Activated CD4-positive, alpha-beta memory T cell treated with anti-CD3 and anti-CD28 coated beads, Interleukin-2, amount 10 ng/mL, durations not matched to agents 7 days and 5 days (primary cell): ENCODE measurements at regions not wholly inside any gene's neighbourhood (a gene's known extent, or its start where the extent isn't known, plus 50 kb on each side); places are given as distances from the start of the nearest gene placed in this dataset.
A peak's percentile ranks its signal among the peaks of the same experiment; 100 is the strongest.
"Not testable (repeated sequence)": the region's sequence is repeated elsewhere in the genome, so short reads cannot be mapped to it uniquely, and the experiment has no call there.

Source experiments
- CTCF ChIA-PET: fragments of 350-600 bp; sonication (Branson Sonifier 250); formaldehyde crosslinking; loops from one replicate; lab custom pipeline; 2021; ENCODE audit warnings: antibody characterized with exemption, inconsistent platforms; lab: Charles Lee
- POLR2A ChIA-PET: fragments of 350-600 bp; sonication (Branson Sonifier 250); formaldehyde crosslinking; loops from one replicate; lab custom pipeline; 2021; ENCODE audit warnings: antibody characterized with exemption; lab: Charles Lee
- DNase-seq: peaks from one replicate; pipeline ENCODE4 v3.0.0-alpha.2; 2020
- H3K27ac Mint-ChIP-seq: one replicate; pipeline ENCODE4 v1.8.0; 2021; ENCODE audit warnings: mild to moderate bottlenecking, mixed read lengths
- H3K27me3 Mint-ChIP-seq: one replicate; pipeline ENCODE4 v1.8.0; 2021; ENCODE audit warnings: mixed read lengths
- H3K36me3 Mint-ChIP-seq: one replicate; pipeline ENCODE4 v1.8.0; 2021; ENCODE audit warnings: low read depth, mixed read lengths
- H3K4me1 Mint-ChIP-seq: one replicate; pipeline ENCODE4 v1.8.0; 2021; ENCODE audit warnings: mixed read lengths
- H3K4me3 Mint-ChIP-seq: one replicate; pipeline ENCODE4 v1.8.0; 2021; ENCODE audit warnings: mild to moderate bottlenecking, mixed read lengths
- H3K9me3 Mint-ChIP-seq: one replicate; pipeline ENCODE4 v1.8.0; 2021; ENCODE audit warnings: mixed read lengths

DNA sequence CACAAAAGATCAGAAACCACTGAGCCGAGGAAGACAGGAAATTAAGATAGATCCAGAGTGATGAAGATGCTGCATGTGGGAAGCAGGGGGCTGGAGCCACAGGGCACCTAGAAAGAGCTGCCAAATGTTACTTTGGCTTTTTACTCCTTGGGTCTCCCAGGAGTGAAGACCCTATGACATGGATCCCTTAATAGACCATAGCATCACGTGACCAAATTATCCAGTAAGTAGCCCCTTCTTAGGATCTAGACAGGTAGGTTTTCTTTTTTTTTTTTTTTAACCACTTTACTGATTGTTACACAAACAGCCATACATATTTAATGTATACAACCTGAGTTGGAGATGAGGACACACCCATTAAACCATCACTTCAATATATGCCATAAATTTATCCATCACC is 183.9 kb upstream of the SOX21 start:
- POLR2A ChIA-PET = no interaction called here
- Mint-ChIP-seq H3K36me3 (no peaks in the 10 kb centered on the region), H3K4me1 (no peaks in the 10 kb centered on the region), H3K4me3 (no peak overlapping the region), H3K27me3 (peaks cover 3% of the 10 kb centered on the region), H3K27ac (no peak overlapping the region), H3K9me3 (no peaks in the 10 kb centered on the region)
- CTCF ChIA-PET = no interaction called here
- no peak for DNase-seq

DNA sequence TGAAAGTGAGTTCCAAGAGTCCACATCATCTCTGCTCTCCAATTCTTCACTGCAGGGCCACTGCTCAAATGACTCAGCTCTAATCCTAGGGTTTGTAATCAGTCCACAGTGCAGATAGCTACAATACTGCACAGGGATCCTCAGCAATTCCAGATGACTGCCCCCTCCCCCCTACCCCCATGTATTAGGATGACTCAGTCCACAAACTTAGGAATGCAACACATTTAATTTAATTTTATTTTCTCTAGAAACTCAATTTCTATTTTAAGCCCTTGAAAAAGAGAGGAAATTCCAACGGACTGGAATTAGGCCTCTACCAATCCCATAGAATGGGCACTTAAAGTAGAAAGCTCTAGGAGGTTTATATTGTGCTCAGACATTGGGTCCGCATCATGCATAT is 173.8 kb upstream of the SOX21 start:
- Mint-ChIP-seq H3K4me1 (no peaks in the 10 kb centered on the region), H3K27me3 (no peaks in the 10 kb centered on the region), H3K4me3 (no peak overlapping the region), H3K27ac (no peak overlapping the region), H3K9me3 (no peaks in the 10 kb centered on the region), H3K36me3 (no peaks in the 10 kb centered on the region)
- no peak for DNase-seq
- CTCF ChIA-PET = no interaction called here
- POLR2A ChIA-PET = no interaction called here

DNA sequence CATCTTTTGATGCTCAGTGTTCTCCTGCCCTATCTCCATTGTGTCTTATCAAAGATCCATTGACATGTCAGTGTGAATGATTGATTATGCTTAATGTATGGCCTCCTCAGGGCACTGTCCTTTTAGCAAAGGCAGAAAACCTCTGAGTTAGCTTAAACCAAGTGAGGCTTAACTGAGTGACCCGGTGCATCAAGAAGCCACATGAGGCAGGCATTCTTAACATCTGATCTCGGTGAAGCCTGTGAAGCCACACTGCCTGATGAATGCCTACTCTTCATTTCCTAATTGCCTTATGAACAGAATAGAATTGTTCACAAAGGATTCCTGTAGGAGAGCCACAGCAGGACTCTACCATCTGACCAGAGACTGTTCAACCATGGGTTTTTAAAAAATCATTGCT is 168.1 kb upstream of the SOX21 start:
- POLR2A ChIA-PET = no interaction called here
- no peaks in the 10 kb centered on the region for H3K9me3 Mint-ChIP-seq
- H3K27me3 Mint-ChIP-seq = no peaks in the 10 kb centered on the region
- H3K27ac Mint-ChIP-seq = no peak overlapping the region
- H3K36me3 Mint-ChIP-seq = no peaks in the 10 kb centered on the region
- no peak for DNase-seq
- CTCF ChIA-PET = no interaction called here
- no peak overlapping the region for H3K4me3 Mint-ChIP-seq
- no peaks in the 10 kb centered on the region for H3K4me1 Mint-ChIP-seq

DNA sequence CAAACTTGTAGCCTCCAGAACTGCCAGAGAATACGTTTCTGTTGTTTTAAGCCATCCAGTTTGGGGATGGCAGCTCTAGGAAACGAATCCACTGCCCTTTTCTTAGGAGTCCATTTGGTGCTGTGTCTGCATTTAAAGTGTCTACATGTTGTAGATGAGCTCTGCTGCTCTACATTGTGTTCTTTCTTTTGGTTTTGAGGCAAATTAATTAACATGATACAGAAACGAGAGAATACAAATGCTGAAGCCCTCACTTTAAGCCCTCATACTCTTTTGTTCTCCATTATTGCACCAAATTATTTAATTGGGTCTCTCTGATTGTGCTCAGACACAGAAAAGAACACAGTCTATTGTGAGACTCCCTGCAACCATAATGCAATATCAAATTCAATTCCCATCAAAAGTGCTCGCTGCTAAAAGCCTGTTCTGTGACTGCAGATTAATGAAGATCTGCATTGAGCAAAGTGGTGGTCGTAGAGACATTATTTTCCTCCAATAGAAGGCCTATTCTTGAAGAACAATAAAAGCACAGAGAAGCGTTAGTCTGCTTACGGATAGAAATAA is 166.3 kb upstream of the SOX21 start:
- no peak for DNase-seq
- CTCF ChIA-PET = interaction anchor here (1.5 kb wide), 1 partner anchor 526 kb away, joined by 3 read pairs; no protein-coding TSS in a partner anchor
- Mint-ChIP-seq H3K9me3 (no peaks in the 10 kb centered on the region), H3K27ac (no peak overlapping the region), H3K4me1 (no peaks in the 10 kb centered on the region), H3K27me3 (no peaks in the 10 kb centered on the region), H3K4me3 (no peak overlapping the region), H3K36me3 (no peaks in the 10 kb centered on the region)
- POLR2A ChIA-PET = no interaction called here

DNA sequence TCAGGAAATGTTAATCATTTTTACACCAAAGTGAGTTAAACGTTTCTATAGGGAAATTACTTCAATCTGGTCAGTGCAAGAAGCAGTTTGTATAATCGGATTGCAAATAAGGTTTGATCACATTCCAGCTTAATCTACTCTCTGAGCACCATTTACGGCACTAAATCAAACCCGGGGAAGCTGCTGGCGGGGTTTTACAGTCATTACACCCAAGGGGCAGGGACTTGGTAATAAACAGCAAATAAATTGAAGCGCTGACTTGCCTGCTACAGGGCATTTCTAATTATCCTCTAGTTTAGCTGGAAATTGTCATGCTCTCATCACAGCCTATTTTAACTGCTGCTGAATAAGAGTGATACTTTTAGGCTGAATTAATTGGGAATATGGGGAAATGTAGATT is 152.1 kb upstream of the SOX21 start:
- ChIA-PET CTCF (no interaction called here), POLR2A (no interaction called here)
- Mint-ChIP-seq H3K4me1 (peaks cover 11% of the 10 kb centered on the region), H3K9me3 (no peaks in the 10 kb centered on the region), H3K36me3 (no peaks in the 10 kb centered on the region), H3K4me3 (no peak overlapping the region), H3K27me3 (peaks cover 13% of the 10 kb centered on the region), H3K27ac (no peak overlapping the region)
- no peak for DNase-seq

DNA sequence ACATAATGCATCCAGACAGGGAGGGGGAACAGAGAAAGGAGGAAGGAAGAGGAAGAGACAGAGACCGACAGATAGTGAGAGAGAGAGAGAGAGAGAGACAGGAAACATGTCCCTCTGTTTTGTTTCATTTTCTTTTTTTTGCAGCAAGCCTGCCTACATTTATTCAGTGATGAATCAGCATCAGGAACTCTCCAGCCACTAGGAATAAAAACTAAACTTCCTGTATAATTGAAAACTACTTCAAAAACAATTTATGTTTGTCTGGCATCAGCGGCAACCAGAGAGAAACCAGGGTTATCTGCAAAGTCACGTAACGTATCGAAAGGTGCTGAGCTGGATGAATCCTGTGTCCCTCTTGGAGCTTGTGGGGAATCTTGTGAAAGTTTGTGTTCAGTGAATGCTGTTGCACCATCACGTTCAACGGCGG is 148.6 kb upstream of the SOX21 start:
- Mint-ChIP-seq H3K36me3 (no peaks in the 10 kb centered on the region), H3K4me3 (peak overlapping the region; percentile 80), H3K27ac (peak overlapping the region; percentile 69), H3K27me3 (peaks cover 17% of the 10 kb centered on the region), H3K9me3 (no peaks in the 10 kb centered on the region), H3K4me1 (peaks cover 11% of the 10 kb centered on the region)
- ChIA-PET CTCF (interaction anchor here (1.3 kb wide), 1 partner anchor 329 kb away, joined by 5 read pairs; no protein-coding TSS in a partner anchor), POLR2A (no interaction called here)
- no peak for DNase-seq

DNA sequence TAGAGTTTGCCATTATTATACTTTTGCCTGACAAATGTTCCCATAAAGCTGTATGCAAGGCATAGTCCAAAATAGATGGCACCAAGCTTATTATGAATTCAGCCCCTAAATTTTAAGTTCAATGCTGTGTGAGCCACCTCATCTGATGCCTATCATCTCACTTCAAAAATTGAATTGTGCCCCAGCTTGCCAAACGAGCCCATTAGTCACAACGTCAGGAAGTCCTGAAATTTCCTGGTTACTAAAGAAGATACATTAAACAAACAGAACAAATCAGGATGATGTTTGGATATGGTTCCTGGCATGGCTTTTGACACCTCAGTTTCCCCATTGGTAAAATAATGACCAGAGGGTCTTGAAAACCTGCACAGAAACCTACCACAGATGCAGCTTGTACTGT is 147.5 kb upstream of the SOX21 start:
- ChIA-PET CTCF (no interaction called here), POLR2A (no interaction called here)
- Mint-ChIP-seq H3K27ac (no peak overlapping the region), H3K9me3 (no peaks in the 10 kb centered on the region), H3K4me1 (peaks cover 11% of the 10 kb centered on the region), H3K27me3 (peaks cover 17% of the 10 kb centered on the region), H3K4me3 (no peak overlapping the region), H3K36me3 (no peaks in the 10 kb centered on the region)
- no peak for DNase-seq

DNA sequence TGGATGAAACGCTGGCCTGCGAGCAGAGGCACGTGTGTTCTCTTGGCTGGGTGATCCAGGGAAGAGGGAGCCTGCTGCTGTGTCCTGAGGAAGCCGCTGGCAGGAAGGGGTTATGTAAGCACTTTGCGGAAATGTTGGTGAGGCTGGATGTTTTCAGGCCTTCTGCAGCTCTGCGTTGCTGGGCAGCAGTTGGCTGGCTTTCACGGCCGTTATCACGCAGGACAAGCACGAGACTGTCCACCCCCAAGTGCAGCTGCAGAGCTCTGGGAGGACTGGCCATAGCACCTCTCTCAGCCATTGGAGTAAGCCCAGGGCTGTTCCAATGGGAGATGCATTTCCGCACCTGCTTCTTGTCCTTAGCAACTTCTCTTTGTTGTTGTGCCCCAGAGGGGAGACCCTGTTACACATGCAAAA is 146.9 kb upstream of the SOX21 start:
- no peaks in the 10 kb centered on the region for H3K9me3 Mint-ChIP-seq
- no peaks in the 10 kb centered on the region for H3K36me3 Mint-ChIP-seq
- peaks cover 11% of the 10 kb centered on the region for H3K4me1 Mint-ChIP-seq
- peaks cover 21% of the 10 kb centered on the region for H3K27me3 Mint-ChIP-seq
- no peak overlapping the region for H3K4me3 Mint-ChIP-seq
- DNase-seq = no peak
- ChIA-PET CTCF (no interaction called here), POLR2A (no interaction called here)
- no peak overlapping the region for H3K27ac Mint-ChIP-seq

DNA sequence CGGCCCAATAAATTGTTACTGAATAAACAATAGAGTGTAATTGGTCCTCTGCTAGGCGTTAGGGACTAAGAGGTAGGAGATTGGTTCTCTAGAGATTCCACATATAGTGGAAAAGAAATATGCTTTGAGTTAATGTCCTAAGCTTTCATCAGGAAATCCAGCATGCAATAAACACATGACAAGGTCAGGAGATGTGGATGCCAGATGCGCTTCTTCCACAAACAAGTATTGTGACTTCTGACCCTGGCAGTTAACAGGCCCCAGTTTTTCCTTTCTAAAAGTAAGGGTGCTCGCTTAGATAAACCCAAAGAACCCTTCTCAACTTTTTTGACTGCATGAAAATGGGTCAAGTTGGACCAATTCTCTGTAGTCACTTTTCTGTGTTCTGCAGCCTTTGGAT is 146.5 kb upstream of the SOX21 start:
- Mint-ChIP-seq H3K9me3 (no peaks in the 10 kb centered on the region), H3K27ac (no peak overlapping the region), H3K36me3 (no peaks in the 10 kb centered on the region), H3K27me3 (peaks cover 19% of the 10 kb centered on the region), H3K4me1 (peaks cover 11% of the 10 kb centered on the region), H3K4me3 (no peak overlapping the region)
- CTCF ChIA-PET = no interaction called here
- no peak for DNase-seq
- POLR2A ChIA-PET = no interaction called here

DNA sequence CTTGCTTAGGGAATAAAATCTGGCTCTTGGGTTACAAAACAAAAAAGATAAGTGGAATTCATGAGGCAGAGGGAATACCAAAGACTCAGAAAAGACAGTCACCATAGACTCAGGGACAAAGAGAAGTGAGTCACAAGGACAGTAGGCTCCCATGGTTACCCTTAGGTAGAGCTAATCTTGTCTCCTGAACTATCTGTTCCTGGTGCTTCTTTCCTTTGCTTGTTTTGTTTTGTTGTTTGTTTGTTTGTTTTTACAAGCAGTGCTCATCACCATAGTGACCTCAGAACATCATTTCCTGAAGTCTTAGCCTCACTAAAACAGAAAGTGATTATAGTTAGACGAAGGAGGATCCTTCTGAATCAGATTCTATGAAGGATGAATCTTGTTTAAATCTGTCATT is 142.3 kb upstream of the SOX21 start:
- Mint-ChIP-seq H3K27me3 (peaks cover 15% of the 10 kb centered on the region), H3K9me3 (no peaks in the 10 kb centered on the region), H3K4me3 (no peak overlapping the region), H3K4me1 (no peaks in the 10 kb centered on the region), H3K36me3 (no peaks in the 10 kb centered on the region), H3K27ac (no peak overlapping the region)
- CTCF ChIA-PET = no interaction called here
- no peak for DNase-seq
- POLR2A ChIA-PET = no interaction called here

DNA sequence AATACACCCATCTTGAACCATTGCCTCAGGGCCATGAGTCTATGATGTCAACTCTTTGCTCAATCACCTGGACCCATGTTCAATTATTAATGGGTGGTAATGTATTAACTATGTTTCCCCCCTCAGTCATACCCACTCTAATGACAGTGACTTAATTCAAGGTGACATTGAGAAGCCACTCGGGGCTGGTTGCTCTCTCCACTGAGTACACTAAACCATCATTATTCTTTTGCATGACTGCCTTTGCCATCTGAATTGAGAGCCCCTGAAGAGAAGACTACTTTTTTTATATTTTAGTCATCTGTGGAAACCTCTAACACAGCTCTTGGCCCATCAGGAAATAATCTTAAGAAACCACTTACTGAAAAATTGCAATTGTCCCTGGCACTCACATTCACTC is 139.2 kb upstream of the SOX21 start:
- Mint-ChIP-seq H3K27me3 (peaks cover 11% of the 10 kb centered on the region), H3K36me3 (no peaks in the 10 kb centered on the region), H3K9me3 (no peaks in the 10 kb centered on the region), H3K4me1 (no peaks in the 10 kb centered on the region), H3K27ac (no peak overlapping the region), H3K4me3 (no peak overlapping the region)
- ChIA-PET CTCF (no interaction called here), POLR2A (no interaction called here)
- no peak for DNase-seq

DNA sequence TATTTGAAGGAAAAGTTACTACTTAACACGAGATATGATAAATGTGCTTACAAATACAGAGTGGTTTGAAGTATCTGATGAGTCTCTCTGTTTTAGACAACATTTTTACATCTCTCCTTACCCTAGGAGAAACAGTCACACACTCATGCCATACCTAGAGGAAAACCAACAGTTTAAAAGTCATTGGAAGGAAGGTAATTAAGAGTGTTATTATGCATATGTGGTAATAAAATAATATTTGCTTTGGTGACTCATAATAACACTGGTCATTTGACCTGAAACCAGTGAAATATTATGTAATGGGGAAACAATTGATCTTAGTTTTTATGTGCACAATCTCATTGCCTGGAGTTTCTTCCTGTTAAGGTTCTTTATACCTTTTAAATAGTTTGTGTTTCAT is 136.9 kb upstream of the SOX21 start:
- peaks cover 7% of the 10 kb centered on the region for H3K27me3 Mint-ChIP-seq
- H3K36me3 Mint-ChIP-seq = no peaks in the 10 kb centered on the region
- no peak overlapping the region for H3K4me3 Mint-ChIP-seq
- no peak overlapping the region for H3K27ac Mint-ChIP-seq
- H3K9me3 Mint-ChIP-seq = no peaks in the 10 kb centered on the region
- DNase-seq = no peak
- CTCF ChIA-PET = no interaction called here
- POLR2A ChIA-PET = no interaction called here
- H3K4me1 Mint-ChIP-seq = no peaks in the 10 kb centered on the region

DNA sequence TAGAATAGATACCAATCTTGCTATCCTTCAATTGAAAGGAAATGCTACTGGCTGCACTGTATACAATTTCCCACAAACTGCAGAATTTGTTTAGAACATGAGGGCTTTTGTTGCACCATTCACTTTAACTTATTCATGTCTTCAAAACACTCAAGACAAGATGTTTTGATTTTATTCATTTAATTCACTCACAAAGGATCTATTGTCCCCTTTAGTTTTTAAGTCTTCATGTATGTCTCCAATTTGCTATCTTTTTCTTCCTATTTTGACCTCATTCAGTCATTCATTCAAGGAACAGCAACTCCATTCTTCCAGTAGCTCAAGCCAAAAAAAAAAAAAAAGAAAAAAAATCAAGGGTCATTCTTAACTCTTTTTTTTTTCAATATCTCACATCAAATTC is 130.6 kb upstream of the SOX21 start:
- Mint-ChIP-seq H3K36me3 (no peaks in the 10 kb centered on the region), H3K27ac (no peak overlapping the region), H3K27me3 (peaks cover 8% of the 10 kb centered on the region), H3K4me3 (no peak overlapping the region), H3K9me3 (no peaks in the 10 kb centered on the region), H3K4me1 (no peaks in the 10 kb centered on the region)
- CTCF ChIA-PET = no interaction called here
- POLR2A ChIA-PET = no interaction called here
- DNase-seq = no peak

DNA sequence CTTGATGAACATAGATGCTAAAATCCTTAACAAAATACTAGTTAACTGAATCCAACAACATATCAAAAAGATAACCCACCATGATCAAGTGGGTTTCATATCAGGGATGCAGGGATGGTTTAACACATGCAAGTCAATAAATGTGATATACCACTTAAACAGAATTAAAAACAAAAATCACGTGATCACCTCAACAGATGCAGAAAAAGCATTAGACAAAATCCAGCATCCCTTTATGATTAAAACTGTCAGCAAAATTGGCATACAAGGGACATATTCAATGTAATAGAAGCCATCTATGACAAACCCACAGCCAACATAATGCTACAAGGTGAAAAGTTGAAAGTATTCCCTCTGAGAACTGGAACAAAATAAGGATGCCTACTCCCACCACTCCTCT is 124.7 kb upstream of the SOX21 start:
- H3K27ac Mint-ChIP-seq, H3K9me3 Mint-ChIP-seq, H3K4me1 Mint-ChIP-seq, CTCF ChIA-PET, POLR2A ChIA-PET, H3K27me3 Mint-ChIP-seq, H3K36me3 Mint-ChIP-seq, H3K4me3 Mint-ChIP-seq, DNase-seq: not testable (repeated sequence)
